ENCODE measurements at regions not wholly inside any gene's neighbourhood (a gene's known extent, or its start where the extent isn't known, plus 50 kb on each side); places are given as distances from the start of the nearest gene placed in this dataset.

- TF ChIP-seq POLR2A (IDR thresholded peaks at IDR 0.05; ENCODE audit: extremely low read depth, insufficient read length) (no peak), CTCF (IDR thresholded peaks at IDR 0.05; ENCODE audit: low read depth, low read length) (no peak)
- TF ChIP-seq, protein P1, sequence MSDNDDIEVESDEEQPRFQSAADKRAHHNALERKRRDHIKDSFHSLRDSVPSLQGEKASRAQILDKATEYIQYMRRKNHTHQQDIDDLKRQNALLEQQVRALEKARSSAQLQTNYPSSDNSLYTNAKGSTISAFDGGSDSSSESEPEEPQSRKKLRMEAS (IDR thresholded peaks at IDR 0.05; ENCODE audit: low read depth, low read length) = no peak
- no peak for DNase-seq (ENCODE audit: low read depth)
Measured at GRCh38 chr1:239993366-239993765, 98.3 kb upstream of the FMN2 start.

GRCh38 chr1:239995281-239995680 lies 96.4 kb upstream of the FMN2 start:
- TF ChIP-seq, protein P1 (IDR thresholded peaks at IDR 0.05; ENCODE audit: low read depth, low read length) = no peak
- TF ChIP-seq CTCF (IDR thresholded peaks at IDR 0.05; ENCODE audit: low read depth, low read length) = no peak
- no peak for TF ChIP-seq MYC (IDR thresholded peaks at IDR 0.05; ENCODE audit: low read depth, low read length)
- no peak for TF ChIP-seq POLR2A (IDR thresholded peaks at IDR 0.05; ENCODE audit: extremely low read depth, insufficient read length)
- no peak overlapping the region for H3K4me3 ChIP-seq (ENCODE audit: low read depth, low read length)
- DNase-seq (ENCODE audit: low read depth) = no peak

More at GRCh38 chr1:239993366-239993765, 98.3 kb upstream of the FMN2 start:
- no peak overlapping the region for H3K4me3 ChIP-seq (ENCODE audit: low read depth, low read length)

- TF ChIP-seq POLR2A (IDR thresholded peaks at IDR 0.05; ENCODE audit: extremely low read depth, insufficient read length) (no peak), MYC (IDR thresholded peaks at IDR 0.05; ENCODE audit: low read depth, low read length) (no peak), CTCF (IDR thresholded peaks at IDR 0.05; ENCODE audit: low read depth, low read length) (no peak)
- TF ChIP-seq, protein P1 (IDR thresholded peaks at IDR 0.05; ENCODE audit: low read depth, low read length) = no peak
- no peak for DNase-seq (ENCODE audit: low read depth)
- no peak overlapping the region for H3K4me3 ChIP-seq (ENCODE audit: low read depth, low read length)
Measured at GRCh38 chr1:239997160-239997514, 94.5 kb upstream of the FMN2 start.

DNA sequence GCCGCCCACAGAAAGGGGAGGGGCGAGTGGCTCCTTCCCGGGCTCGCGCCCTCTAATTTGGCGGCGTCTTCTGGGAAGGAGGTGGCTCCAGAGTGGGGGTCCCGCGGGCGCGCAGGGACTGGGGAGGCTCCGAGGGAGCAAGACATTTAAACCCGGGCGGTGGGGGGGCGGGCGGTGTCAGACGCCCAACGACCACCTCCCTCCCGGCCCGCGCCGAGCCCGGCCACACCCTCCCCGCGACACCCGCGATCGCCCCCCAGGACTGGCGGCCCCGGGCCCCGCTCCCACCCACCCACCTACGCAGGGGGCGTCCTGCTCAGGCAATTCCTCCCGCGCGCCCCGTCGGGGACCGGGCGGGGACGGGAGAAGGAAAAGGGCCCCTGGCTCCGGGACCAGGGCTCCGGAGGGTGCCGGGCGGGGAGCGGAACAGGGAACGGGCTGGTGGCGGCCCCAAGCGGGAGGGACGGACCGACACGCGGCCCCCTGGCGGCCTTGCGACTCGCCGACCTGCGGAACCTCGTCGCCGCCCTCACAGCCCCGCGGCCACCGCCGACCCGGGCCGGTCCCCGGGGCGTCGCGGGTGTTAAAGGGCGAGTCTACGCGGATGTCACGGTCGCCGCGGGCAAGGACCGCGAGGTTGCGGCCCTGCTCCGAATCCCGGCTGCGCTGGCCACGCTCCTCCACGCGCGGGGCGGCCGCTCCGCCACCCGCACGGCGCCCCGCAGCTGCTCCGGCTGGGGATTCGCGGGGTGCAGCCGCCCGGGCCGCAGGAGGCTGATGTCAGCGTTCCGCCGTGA lies 94.0 kb upstream of the FMN2 start:
- H3K4me3 ChIP-seq (ENCODE audit: low read depth, low read length) = no peak overlapping the region
- no peak for DNase-seq (ENCODE audit: low read depth)
- TF ChIP-seq MYC (IDR thresholded peaks at IDR 0.05; ENCODE audit: low read depth, low read length) (no peak), CTCF (IDR thresholded peaks at IDR 0.05; ENCODE audit: low read depth, low read length) (no peak), POLR2A (IDR thresholded peaks at IDR 0.05; ENCODE audit: extremely low read depth, insufficient read length) (no peak)
- TF ChIP-seq, protein P1 (IDR thresholded peaks at IDR 0.05; ENCODE audit: low read depth, low read length) = no peak

- no peak overlapping the region for H3K4me3 ChIP-seq (ENCODE audit: low read depth, low read length)
- TF ChIP-seq, protein P1 (IDR thresholded peaks at IDR 0.05; ENCODE audit: low read depth, low read length) = no peak
- no peak for TF ChIP-seq POLR2A (IDR thresholded peaks at IDR 0.05; ENCODE audit: extremely low read depth, insufficient read length)
- TF ChIP-seq CTCF (IDR thresholded peaks at IDR 0.05; ENCODE audit: low read depth, low read length) = no peak
- no peak for TF ChIP-seq MYC (IDR thresholded peaks at IDR 0.05; ENCODE audit: low read depth, low read length)
- no peak for DNase-seq (ENCODE audit: low read depth)
Measured at GRCh38 chr1:239998312-239998649, 93.4 kb upstream of the FMN2 start.
